RWPE2 (cell line): ENCODE measurements at regions not wholly inside any gene's neighbourhood (a gene's known extent, or its start where the extent isn't known, plus 50 kb on each side); places are given as distances from the start of the nearest gene placed in this dataset.
"Not testable (repeated sequence)": the region's sequence is repeated elsewhere in the genome, so short reads cannot be mapped to it uniquely, and the experiment has no call there.

Experiments used
- ATAC-seq: fragments of 200-7000 bp; cut with Tn5 transposase; 3 replicates; pipeline ENCODE4 v1.9.1; 2021; ENCODE audit warnings: low read depth
- DNase-seq: peaks from one replicate; pipeline ENCODE4 v3.0.0-alpha.2; 2020; ENCODE audit warnings: low spot score
- H3K27ac ChIP-seq: fragments of 450-650 bp; 2 replicates; pipeline ENCODE4 v1.5.1; 2017; ENCODE audit warnings: mild to moderate bottlenecking; ENCODE audit not compliant: poor library complexity, severe bottlenecking
- H3K27me3 ChIP-seq: fragments of 250-450 bp; sonication (Bioruptor Pico); 2 replicates; pipeline ENCODE4 v1.5.1; 2021; ENCODE audit warnings: mild to moderate bottlenecking, moderate library complexity; ENCODE audit not compliant: insufficient read depth, poor library complexity, severe bottlenecking
- H3K36me3 ChIP-seq: fragments of 250-450 bp; sonication (Bioruptor Pico); 2 replicates; pipeline ENCODE4 v1.5.1; 2020; ENCODE audit warnings: low read depth, mild to moderate bottlenecking, moderate library complexity
- H3K4me1 ChIP-seq: fragments of 250-450 bp; sonication (Bioruptor Pico); 2 replicates; pipeline ENCODE4 v1.5.1; 2021; ENCODE audit warnings: mild to moderate bottlenecking, moderate library complexity; ENCODE audit not compliant: insufficient read depth, poor library complexity, severe bottlenecking
- H3K4me3 ChIP-seq: fragments of 250-450 bp; sonication (Bioruptor Pico); 2 replicates; pipeline ENCODE4 v1.5.1; 2021; ENCODE audit warnings: mild to moderate bottlenecking, moderate library complexity; ENCODE audit not compliant: severe bottlenecking
- H3K9me3 ChIP-seq: fragments of 250-450 bp; sonication (Bioruptor Pico); 2 replicates; pipeline ENCODE4 v1.5.1; 2021; ENCODE audit warnings: mild to moderate bottlenecking, moderate library complexity; ENCODE audit not compliant: severe bottlenecking
- CTCF ChIP-seq: fragments of 450-650 bp; IDR thresholded peaks from one replicate; pipeline ENCODE4 v1.5.1; 2017; ENCODE audit warnings: mild to moderate bottlenecking, moderate library complexity; ENCODE audit not compliant: poor library complexity, severe bottlenecking

- DNase-seq (no peak), ATAC-seq (no peak)
- no peaks in the 10 kb centered on the region for H3K36me3 ChIP-seq
- no peaks in the 10 kb centered on the region for H3K9me3 ChIP-seq
- TF ChIP-seq CTCF: no peak
- no peak overlapping the region for H3K4me3 ChIP-seq
- H3K27ac ChIP-seq: no peak overlapping the region
- H3K27me3 ChIP-seq: no peaks in the 10 kb centered on the region
- no peaks in the 10 kb centered on the region for H3K4me1 ChIP-seq
Observed at GRCh38 chr13:34383728-34384127, 558.3 kb upstream of the NBEA start.

GRCh38 chr13:34386229-34386628 is 555.8 kb upstream of the NBEA start:
- H3K9me3 ChIP-seq, ATAC-seq, H3K36me3 ChIP-seq, H3K27ac ChIP-seq, H3K27me3 ChIP-seq, H3K4me3 ChIP-seq, H3K4me1 ChIP-seq, DNase-seq: not testable (repeated sequence)

GRCh38 chr13:34391076-34391475 is 551.0 kb upstream of the NBEA start:
- H3K36me3 ChIP-seq: no peaks in the 10 kb centered on the region
- H3K9me3 ChIP-seq: no peaks in the 10 kb centered on the region
- TF ChIP-seq CTCF: no peak
- H3K27ac ChIP-seq: no peak overlapping the region
- DNase-seq (no peak), ATAC-seq (peak; percentile 86)
- H3K27me3 ChIP-seq: no peaks in the 10 kb centered on the region
- H3K4me1 ChIP-seq: peaks cover 3% of the 10 kb centered on the region
- H3K4me3 ChIP-seq: no peak overlapping the region

DNA sequence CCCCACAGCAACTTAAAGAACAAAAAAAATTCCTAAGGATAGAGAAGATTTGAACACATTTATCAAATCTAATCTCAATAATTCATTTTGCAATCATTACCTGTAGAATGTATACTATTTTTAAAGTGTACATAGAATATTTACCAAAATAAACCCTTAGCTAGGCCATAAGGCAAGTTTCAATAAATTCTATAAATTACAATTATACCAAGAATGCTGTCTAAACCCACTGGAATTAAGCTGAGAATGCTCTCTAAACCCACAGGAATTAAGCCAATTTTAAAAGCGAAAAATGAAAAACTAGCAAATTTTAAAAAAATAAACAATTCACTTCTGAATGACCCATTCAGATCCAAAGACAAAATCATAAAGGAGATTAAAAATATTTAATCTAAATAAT is 540.4 kb upstream of the NBEA start:
- ATAC-seq (no peak), DNase-seq (no peak)
- TF ChIP-seq CTCF: no peak
- H3K27ac ChIP-seq: no peak overlapping the region
- no peaks in the 10 kb centered on the region for H3K9me3 ChIP-seq
- no peaks in the 10 kb centered on the region for H3K27me3 ChIP-seq
- H3K4me1 ChIP-seq: no peaks in the 10 kb centered on the region
- H3K4me3 ChIP-seq: no peak overlapping the region
- H3K36me3 ChIP-seq: no peaks in the 10 kb centered on the region

GRCh38 chr13:34405410-34406181 is 536.5 kb upstream of the NBEA start:
- TF ChIP-seq CTCF: no peak
- no peak for ATAC-seq
- no peak overlapping the region for H3K4me3 ChIP-seq

More at GRCh38 chr13:34405410-34406181, 536.5 kb upstream of the NBEA start:
- no peak overlapping the region for H3K27ac ChIP-seq
- no peaks in the 10 kb centered on the region for H3K9me3 ChIP-seq
- no peaks in the 10 kb centered on the region for H3K36me3 ChIP-seq
- DNase-seq: no peak
- no peaks in the 10 kb centered on the region for H3K4me1 ChIP-seq
- no peaks in the 10 kb centered on the region for H3K27me3 ChIP-seq
